Smooth muscle cell (in vitro differentiated cells): ENCODE measurements at regions not wholly inside any gene's neighbourhood (a gene's known extent, or its start where the extent isn't known, plus 50 kb on each side); places are given as distances from the start of the nearest gene placed in this dataset.
A peak's percentile ranks its signal among the peaks of the same experiment; 100 is the strongest.

Experiments used
- DNase-seq: peaks from one replicate; lab custom pipeline; 2025; ENCODE audit not compliant: unreplicated experiment; lab: John Stamatoyannopoulos, UW
- H2AFZ ChIP-seq: fragments of 200-600 bp; sonication (generic); 2 replicates; pipeline ENCODE4 v1.6.0; 2016; ENCODE audit warnings: antibody characterized with exemption, low read depth, mild to moderate bottlenecking
- H3F3A ChIP-seq: fragments of 200-600 bp; sonication (generic); 2 replicates; pipeline ENCODE4 v1.6.0; 2017; ENCODE audit warnings: antibody characterized with exemption, low read depth
- H3K27ac ChIP-seq: fragments of 200-600 bp; sonication (generic); 2 replicates; pipeline ENCODE4 v1.5.1; 2016; ENCODE audit warnings: low read depth, mild to moderate bottlenecking
- H3K27me3 ChIP-seq: fragments of 200-600 bp; sonication (generic); 2 replicates; pipeline ENCODE4 v1.6.1; 2016; ENCODE audit warnings: low read depth, mild to moderate bottlenecking
- H3K36me3 ChIP-seq: fragments of 200-600 bp; sonication (generic); 2 replicates; pipeline ENCODE4 v1.5.1; 2016; ENCODE audit warnings: low read depth
- H3K4me1 ChIP-seq: fragments of 200-600 bp; sonication (generic); 2 replicates; pipeline ENCODE4 v1.5.1; 2016; ENCODE audit warnings: low read depth
- H3K4me2 ChIP-seq: fragments of 200-600 bp; sonication (generic); 2 replicates; pipeline ENCODE4 v1.6.0; 2016; ENCODE audit warnings: mild to moderate bottlenecking
- H3K4me3 ChIP-seq: fragments of 200-600 bp; sonication (generic); 2 replicates; pipeline ENCODE4 v1.5.1; 2016; ENCODE audit warnings: mild to moderate bottlenecking
- H3K79me2 ChIP-seq: fragments of 200-600 bp; sonication (generic); 2 replicates; pipeline ENCODE4 v1.6.0; 2016; ENCODE audit warnings: low read depth, mild to moderate bottlenecking
- H3K9ac ChIP-seq: fragments of 200-600 bp; sonication (generic); 2 replicates; pipeline ENCODE4 v1.6.0; 2016; ENCODE audit warnings: low read depth
- H3K9me3 ChIP-seq: fragments of 200-600 bp; sonication (generic); replicated peaks from 2 replicates; pipeline ENCODE4 v1.5.1; 2016; ENCODE audit warnings: low read depth
- H4K20me1 ChIP-seq: fragments of 200-600 bp; sonication (generic); 2 replicates; pipeline ENCODE4 v1.6.0; 2016; ENCODE audit warnings: low read depth
- WGBS: methylation state at CpG from one replicate; pipeline ENCODE4 v1.1.7; 2016; ENCODE audit warnings: low lambda C conversion rate; 5-methylcytosine and 5-hydroxymethylcytosine counted together
- TF ChIP-seq, protein P1 (sequence below): fragments of 200-600 bp; sonication (generic); IDR thresholded peaks from 2 replicates; pipeline ENCODE4 v1.5.1; 2017; ENCODE audit warnings: borderline replicate concordance, mild to moderate bottlenecking, antibody characterized with exemption; ENCODE audit not compliant: insufficient read depth, poor library complexity, severe bottlenecking

- H3K27me3 ChIP-seq: no peaks in the 10 kb centered on the region
- H3F3A ChIP-seq: no peaks in the 10 kb centered on the region
- no peaks in the 10 kb centered on the region for H4K20me1 ChIP-seq
- TF ChIP-seq, protein P1, sequence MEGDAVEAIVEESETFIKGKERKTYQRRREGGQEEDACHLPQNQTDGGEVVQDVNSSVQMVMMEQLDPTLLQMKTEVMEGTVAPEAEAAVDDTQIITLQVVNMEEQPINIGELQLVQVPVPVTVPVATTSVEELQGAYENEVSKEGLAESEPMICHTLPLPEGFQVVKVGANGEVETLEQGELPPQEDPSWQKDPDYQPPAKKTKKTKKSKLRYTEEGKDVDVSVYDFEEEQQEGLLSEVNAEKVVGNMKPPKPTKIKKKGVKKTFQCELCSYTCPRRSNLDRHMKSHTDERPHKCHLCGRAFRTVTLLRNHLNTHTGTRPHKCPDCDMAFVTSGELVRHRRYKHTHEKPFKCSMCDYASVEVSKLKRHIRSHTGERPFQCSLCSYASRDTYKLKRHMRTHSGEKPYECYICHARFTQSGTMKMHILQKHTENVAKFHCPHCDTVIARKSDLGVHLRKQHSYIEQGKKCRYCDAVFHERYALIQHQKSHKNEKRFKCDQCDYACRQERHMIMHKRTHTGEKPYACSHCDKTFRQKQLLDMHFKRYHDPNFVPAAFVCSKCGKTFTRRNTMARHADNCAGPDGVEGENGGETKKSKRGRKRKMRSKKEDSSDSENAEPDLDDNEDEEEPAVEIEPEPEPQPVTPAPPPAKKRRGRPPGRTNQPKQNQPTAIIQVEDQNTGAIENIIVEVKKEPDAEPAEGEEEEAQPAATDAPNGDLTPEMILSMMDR: no peak
- 50% methylated on average over 5 of the region's 5 CpGs for WGBS
- peak overlapping the region; percentile 27 for H3K4me2 ChIP-seq
- H3K36me3 ChIP-seq: no peaks in the 10 kb centered on the region
- no peak overlapping the region for H3K4me3 ChIP-seq
- H3K9me3 ChIP-seq: no peaks in the 10 kb centered on the region
- no peaks in the 10 kb centered on the region for H3K4me1 ChIP-seq
- H3K79me2 ChIP-seq: no peaks in the 10 kb centered on the region
- DNase-seq: no peak
- peak overlapping the region; percentile 51 for H2AFZ ChIP-seq
- H3K27ac ChIP-seq: no peak overlapping the region
- no peak overlapping the region for H3K9ac ChIP-seq
These were observed 675.0 kb upstream of the NUDT12 start for GRCh38 chr5:104237586-104237985.

- Histone ChIP-seq H3K4me3 (no peak overlapping the region), H3K36me3 (no peaks in the 10 kb centered on the region), H3K4me1 (no peaks in the 10 kb centered on the region), H4K20me1 (no peaks in the 10 kb centered on the region), H2AFZ (no peak overlapping the region), H3F3A (no peaks in the 10 kb centered on the region), H3K9ac (no peak overlapping the region), H3K27ac (no peak overlapping the region), H3K4me2 (no peak overlapping the region), H3K79me2 (no peaks in the 10 kb centered on the region), H3K9me3 (no peaks in the 10 kb centered on the region), H3K27me3 (no peaks in the 10 kb centered on the region)
- TF ChIP-seq, protein P1: no peak
- no peak for DNase-seq
- WGBS: 93% methylated on average over 20 of the region's 20 CpGs
These were observed 661.5 kb upstream of the NUDT12 start for GRCh38 chr5:104223885-104224773.

DNA sequence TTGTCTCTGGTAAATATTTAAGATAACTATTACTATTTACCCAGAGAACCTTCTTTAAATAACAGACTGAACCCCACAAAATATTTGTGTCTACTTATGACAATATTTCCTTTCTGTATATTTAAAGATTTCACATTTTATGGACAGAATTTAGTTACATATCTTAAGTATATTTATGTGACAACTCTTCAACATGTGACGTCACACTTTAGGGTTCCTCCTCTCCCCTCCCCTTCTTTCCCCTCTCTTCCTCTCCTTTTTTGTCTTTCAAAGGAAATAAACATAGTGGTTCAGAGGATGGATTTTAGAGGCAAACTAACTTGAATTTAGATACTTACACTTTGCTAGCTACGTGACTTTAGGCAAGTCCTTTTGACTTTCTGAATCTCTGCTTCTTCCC is 655.6 kb upstream of the NUDT12 start:
- H3K79me2 ChIP-seq: no peaks in the 10 kb centered on the region
- H3K36me3 ChIP-seq: no peaks in the 10 kb centered on the region
- H3K27me3 ChIP-seq: no peaks in the 10 kb centered on the region
- no peaks in the 10 kb centered on the region for H3K9me3 ChIP-seq
- H3K9ac ChIP-seq: no peak overlapping the region
- no peak for DNase-seq
- H3K4me3 ChIP-seq: no peak overlapping the region
- H4K20me1 ChIP-seq: no peaks in the 10 kb centered on the region
- no peaks in the 10 kb centered on the region for H3K4me1 ChIP-seq
- H3K4me2 ChIP-seq: no peak overlapping the region
- TF ChIP-seq, protein P1: no peak
- H3F3A ChIP-seq: no peaks in the 10 kb centered on the region
- H2AFZ ChIP-seq: no peak overlapping the region
- H3K27ac ChIP-seq: no peak overlapping the region
- 91% methylated on average over 2 of the region's 2 CpGs for WGBS

DNA sequence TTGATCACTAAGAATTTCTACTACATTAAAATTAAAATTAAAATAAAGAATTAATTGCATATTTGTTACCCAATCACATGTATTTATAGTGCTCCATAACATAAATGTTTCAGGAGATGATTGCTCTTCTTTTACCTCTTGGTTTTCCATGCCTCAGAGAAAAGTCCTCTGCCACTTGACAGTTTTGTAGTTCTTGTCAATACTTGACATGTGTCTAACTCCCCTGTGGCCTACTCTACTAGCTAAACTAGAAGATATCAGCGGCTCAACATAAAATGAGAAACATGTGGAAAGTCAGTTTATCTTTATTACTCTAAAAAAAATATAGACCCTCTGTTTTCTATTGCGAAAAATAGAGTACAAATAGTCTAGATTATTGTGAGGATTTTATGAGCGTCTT is 650.6 kb upstream of the NUDT12 start:
- TF ChIP-seq, protein P1: no peak
- Histone ChIP-seq H4K20me1 (no peaks in the 10 kb centered on the region), H3K36me3 (no peaks in the 10 kb centered on the region), H3K27me3 (no peaks in the 10 kb centered on the region), H3K4me1 (no peaks in the 10 kb centered on the region), H3K9me3 (no peaks in the 10 kb centered on the region), H2AFZ (no peak overlapping the region), H3K79me2 (no peaks in the 10 kb centered on the region), H3K9ac (no peak overlapping the region), H3K4me3 (no peak overlapping the region), H3K27ac (no peak overlapping the region), H3K4me2 (no peak overlapping the region), H3F3A (no peaks in the 10 kb centered on the region)
- DNase-seq: no peak
- 64% methylated on average over 3 of the region's 3 CpGs for WGBS
